Astrocyte (in vitro differentiated cells and primary cell): ENCODE measurements at regions not wholly inside any gene's neighbourhood (a gene's known extent, or its start where the extent isn't known, plus 50 kb on each side); places are given as distances from the start of the nearest gene placed in this dataset.

Experiments used
- EZH2 ChIP-seq: IDR thresholded peaks from 2 replicates; pipeline ENCODE4 v1.6.1; 2012; ENCODE audit warnings: mild to moderate bottlenecking, low read length, inconsistent platforms; ENCODE audit not compliant: insufficient read depth
- TF ChIP-seq, protein P1 (sequence below): IDR thresholded peaks from 2 replicates; pipeline ENCODE4 v1.5.1; 2011; ENCODE audit warnings: low read depth, mild to moderate bottlenecking, inconsistent platforms, low read length, moderate library complexity; ENCODE audit not compliant: insufficient read depth

DNA sequence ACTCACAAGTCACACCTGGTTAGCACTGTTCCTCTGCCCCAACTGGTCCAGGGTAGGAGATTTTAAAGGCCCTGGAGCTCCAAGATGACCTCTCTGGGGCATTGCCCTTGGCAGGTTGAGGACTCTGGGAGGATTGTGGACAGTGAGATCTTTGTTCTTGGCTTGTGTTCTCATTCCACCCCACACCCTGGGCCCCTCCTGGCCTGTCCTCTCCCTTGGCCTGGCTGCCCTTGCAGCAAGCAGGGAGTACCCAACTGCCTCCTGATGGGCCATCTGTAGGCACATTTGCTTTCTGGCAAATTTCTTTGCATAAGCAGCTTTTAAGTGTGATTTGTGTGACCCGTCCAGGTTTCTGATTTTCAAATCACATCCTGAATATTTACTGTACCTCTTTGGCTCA, 239.6 kb downstream of the UTP18 start:
- TF ChIP-seq, protein P1, sequence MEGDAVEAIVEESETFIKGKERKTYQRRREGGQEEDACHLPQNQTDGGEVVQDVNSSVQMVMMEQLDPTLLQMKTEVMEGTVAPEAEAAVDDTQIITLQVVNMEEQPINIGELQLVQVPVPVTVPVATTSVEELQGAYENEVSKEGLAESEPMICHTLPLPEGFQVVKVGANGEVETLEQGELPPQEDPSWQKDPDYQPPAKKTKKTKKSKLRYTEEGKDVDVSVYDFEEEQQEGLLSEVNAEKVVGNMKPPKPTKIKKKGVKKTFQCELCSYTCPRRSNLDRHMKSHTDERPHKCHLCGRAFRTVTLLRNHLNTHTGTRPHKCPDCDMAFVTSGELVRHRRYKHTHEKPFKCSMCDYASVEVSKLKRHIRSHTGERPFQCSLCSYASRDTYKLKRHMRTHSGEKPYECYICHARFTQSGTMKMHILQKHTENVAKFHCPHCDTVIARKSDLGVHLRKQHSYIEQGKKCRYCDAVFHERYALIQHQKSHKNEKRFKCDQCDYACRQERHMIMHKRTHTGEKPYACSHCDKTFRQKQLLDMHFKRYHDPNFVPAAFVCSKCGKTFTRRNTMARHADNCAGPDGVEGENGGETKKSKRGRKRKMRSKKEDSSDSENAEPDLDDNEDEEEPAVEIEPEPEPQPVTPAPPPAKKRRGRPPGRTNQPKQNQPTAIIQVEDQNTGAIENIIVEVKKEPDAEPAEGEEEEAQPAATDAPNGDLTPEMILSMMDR = no peak
- no peak for TF ChIP-seq EZH2
